GM12875 (cell line): ENCODE measurements at regions not wholly inside any gene's neighbourhood (a gene's known extent, or its start where the extent isn't known, plus 50 kb on each side); places are given as distances from the start of the nearest gene placed in this dataset.

Experiments used
- H3K4me3 ChIP-seq: one replicate; pipeline ENCODE4 v1.5.1; 2011; ENCODE audit warnings: low read depth, low read length, control low read depth
- CTCF ChIP-seq: IDR thresholded peaks from 2 replicates; pipeline ENCODE4 v1.5.1; 2011; ENCODE audit warnings: low read depth, mild to moderate bottlenecking, control low read depth, inconsistent platforms, low read length, moderate library complexity, borderline replicate concordance; ENCODE audit not compliant: insufficient read depth

GRCh38 chr20:20806121-20807095, 94.0 kb upstream of the RALGAPA2 start:
- TF ChIP-seq CTCF: no peak
- H3K4me3 ChIP-seq: no peak overlapping the region

GRCh38 chr20:20803011-20803410, 90.6 kb upstream of the RALGAPA2 start:
- TF ChIP-seq CTCF: no peak
- no peak overlapping the region for H3K4me3 ChIP-seq

- TF ChIP-seq CTCF: no peak
- H3K4me3 ChIP-seq: no peak overlapping the region
These were observed 89.9 kb upstream of the RALGAPA2 start for GRCh38 chr20:20802328-20802727.

GRCh38 chr20:20799716-20800312, 87.4 kb upstream of the RALGAPA2 start:
- H3K4me3 ChIP-seq: no peak overlapping the region
- TF ChIP-seq CTCF: no peak

- H3K4me3 ChIP-seq: no peak overlapping the region
- TF ChIP-seq CTCF: no peak
These were observed 85.3 kb upstream of the RALGAPA2 start for GRCh38 chr20:20797521-20798310.

- H3K4me3 ChIP-seq: no peak overlapping the region
- no peak for TF ChIP-seq CTCF
These were observed 84.5 kb upstream of the RALGAPA2 start for GRCh38 chr20:20796766-20797440.
